GM21723 (cell line): ENCODE measurements at regions not wholly inside any gene's neighbourhood (a gene's known extent, or its start where the extent isn't known, plus 50 kb on each side); places are given as distances from the start of the nearest gene placed in this dataset.

Source experiments
- ATAC-seq: cut with Tn5 transposase; IDR thresholded peaks from one replicate; pipeline ENCODE4 v1.9.1; 2021; ENCODE audit warnings: mild to moderate bottlenecking, moderate library complexity; ENCODE audit not compliant: unreplicated experiment

DNA sequence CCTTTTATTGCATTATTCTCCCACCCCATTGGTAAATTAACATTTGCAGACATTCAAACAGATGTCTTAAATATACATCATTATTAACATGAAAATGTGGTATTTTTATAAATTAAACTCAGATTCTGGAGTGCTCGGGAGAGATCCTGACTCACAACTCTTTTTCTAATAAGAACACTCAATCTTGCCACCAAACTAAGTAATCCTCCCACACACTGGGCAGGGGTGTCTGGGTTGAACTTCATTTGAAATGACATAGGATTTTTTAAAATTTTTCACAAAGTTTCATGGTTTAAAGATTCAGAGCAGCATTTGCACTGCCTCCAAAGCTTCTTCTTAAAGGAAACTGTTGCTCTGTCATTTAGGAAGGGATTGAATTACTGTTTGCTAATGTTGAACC is 754.3 kb downstream of the MECOM start:
- no peak for ATAC-seq

DNA sequence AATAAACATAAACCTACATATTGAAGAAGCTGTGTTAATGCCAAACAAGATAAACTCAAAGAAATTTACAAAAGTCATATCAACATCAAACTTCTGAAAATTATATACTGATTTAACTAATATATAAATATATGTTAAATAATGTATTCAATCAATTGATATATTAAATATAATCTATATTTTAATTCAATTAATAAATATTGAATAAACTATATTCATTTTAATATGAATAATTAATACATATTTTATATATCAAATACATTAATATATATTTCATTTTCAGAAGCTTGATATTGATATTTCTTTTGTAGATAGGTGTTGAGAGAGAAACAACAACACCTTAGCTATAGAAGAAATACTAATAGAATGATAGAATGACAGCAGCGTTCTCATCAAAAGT is 768.1 kb downstream of the MECOM start:
- ATAC-seq, result no peak

DNA sequence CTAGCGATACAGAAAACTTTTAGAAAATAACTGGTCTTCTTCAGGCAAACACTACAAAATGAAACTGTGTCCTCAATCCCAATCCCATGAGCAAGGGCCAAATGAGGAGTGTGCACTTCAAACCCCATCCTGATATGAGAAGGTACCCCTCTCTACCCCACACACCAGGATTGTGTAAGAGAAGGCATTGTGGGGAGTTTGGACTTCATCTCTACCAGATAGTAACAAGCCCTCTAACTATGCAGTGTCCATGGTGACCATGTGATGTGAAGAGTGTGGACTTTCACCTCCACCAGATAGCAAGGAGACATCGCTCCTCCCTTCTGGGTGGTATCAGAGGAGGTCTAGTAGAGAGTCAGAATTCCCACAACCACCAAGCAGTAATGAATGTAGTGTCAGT is 769.3 kb downstream of the MECOM start:
- no peak for ATAC-seq

DNA sequence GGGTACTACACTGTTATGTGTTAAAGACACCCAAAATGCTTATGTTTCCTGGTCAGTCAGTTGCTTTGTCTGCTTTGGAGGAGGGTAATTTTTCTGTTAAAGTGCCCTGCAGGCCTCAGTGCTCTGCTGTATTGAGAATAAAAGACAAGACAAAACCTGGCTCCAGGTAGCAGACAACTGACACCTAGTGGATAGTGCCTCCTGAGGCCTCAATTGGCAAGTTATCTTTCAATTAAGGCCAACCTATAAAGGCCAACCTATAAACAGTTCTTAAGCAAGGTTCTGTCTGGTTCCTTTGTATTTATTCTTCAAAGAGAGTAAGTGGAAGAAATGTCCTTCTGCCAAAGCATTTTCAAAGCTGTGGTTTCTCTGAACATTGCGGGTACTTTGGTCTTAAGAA is 773.8 kb downstream of the MECOM start:
- ATAC-seq, result no peak

DNA sequence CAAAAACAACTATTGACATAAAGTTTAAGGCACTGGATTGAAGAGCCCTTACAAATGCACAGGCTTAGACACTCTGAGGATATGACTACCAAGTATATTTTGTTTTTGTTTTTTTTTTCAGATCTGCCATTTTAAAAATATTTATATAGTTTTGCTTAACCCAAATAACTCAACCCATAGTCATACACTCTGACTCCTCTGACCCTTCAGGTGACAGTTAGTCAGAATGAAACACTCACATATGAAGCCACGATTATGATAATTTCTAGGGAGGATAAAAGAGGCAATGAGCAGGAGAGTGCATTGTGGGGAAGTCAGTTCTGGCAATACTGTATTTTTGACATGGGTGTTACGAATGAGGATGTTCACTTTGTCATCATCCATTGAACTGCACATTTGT is 774.7 kb downstream of the MECOM start:
- no peak for ATAC-seq

DNA sequence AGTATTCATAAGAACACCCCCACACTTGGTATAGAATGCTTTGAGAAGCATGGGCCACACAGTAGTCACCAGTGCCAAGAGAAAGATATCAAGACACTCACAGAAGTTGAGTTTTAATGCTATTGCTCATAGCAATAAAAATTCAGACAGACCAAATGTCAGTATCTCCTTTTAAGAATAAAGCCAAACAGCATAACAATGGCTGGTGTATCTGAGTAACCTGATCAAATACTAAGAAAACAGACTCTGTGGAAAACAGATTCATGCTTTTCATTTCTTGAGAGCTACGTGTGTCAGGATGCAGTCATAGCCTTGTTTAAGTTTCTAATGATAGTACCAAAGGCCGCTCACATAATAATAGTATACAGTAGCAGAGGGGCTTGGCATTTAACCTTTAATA is 778.5 kb downstream of the MECOM start:
- no peak for ATAC-seq

DNA sequence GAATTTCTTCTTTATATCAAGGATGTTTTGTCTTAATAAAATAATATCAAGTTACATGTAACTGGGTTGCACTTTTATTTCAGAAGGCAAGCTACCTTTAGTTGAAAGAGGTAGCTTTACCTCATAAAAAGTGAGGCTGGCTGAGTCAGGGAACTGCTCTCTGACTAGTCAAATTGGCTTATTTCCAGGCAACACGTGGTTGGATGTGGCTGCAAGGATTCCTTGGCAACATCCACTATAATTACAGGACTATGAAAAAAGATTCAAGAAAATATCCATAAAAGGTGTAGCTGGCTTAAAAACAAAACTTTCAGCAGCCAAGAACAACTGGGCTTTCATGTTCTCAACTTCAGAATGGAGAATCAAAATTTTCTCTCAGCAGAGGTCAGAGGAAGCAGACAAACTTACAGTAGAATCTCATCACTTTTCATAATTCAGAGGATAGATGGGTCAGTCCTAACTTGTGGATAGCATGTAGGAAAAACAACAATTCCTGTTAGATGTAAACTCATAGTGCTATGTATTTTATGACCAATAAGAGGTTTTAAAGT is 779.1 kb downstream of the MECOM start:
- no peak for ATAC-seq

DNA sequence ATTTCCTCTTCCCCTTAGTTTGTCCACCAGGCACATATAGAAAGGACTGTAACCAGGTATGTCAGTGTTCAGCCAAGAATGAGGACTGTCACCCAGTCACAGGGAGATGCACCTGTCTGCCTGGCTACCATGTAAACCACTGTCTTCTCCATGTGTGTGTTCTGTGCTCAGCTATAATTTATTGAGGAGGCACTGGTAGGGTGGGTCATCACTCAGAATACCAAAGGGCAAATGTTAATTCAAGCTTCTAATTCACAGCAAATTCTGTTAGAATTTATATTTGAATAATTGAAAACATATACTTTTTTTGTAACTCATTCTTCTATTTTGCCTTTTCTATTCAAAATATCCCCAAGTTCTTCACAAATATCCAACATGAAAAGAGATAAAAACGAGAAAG is 780.4 kb downstream of the MECOM start:
- ATAC-seq, result no peak

DNA sequence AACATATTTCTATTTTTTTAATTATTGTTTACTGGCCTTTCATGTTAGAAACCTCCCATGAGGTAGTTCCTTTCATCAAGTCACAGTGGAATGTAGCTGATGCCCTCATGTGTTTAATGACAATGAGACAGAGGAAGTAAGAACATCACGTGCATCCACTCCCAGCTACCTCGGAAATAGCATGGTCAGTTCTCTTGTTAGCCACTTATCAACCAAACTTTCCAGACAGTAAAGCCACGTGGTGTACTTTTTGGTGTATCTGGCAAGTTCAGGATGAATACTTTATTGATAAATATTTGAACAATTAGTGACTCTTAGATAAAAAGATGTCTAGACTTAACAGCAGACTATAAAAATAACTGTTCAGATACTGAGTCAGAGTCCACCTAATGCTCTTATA is 781.7 kb downstream of the MECOM start:
- no peak for ATAC-seq

DNA sequence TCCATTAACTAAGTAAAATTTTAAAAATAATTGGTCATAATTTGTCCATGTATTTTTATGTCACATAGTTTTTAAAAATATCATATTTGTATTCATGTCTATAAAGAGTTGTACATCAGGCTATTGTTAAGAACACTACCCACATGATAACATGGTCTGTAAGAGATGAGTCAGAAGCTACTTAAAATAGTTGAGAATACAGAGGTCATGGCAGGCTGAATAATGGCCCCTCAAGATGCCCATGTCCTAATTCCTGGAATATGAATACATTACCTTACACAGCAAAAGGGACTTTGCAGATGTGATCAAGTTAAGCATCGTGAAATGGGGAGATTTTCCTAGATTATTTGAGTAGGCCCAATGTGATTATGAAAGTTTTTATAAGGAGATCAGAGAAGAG is 782.9 kb upstream of the GOLIM4 start:
- no peak for ATAC-seq

DNA sequence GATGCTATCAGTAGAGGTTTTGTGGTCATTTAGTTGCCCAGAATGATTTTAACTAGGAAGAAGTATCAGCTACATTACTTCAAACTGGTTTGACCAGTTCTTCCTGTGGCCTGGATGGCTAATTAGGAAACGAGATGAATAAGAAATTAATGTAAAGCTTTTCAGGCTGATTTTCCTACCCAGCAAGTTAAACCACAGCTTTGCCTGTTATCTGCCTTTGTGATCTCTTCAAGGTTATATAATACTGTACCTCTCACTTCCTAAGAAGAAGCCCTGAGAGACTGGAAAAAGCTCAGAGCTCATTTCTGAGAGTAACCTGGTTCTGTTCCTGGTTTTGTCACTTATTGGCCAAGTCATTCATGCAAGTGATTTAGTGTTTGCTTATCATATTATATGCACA is 782.2 kb upstream of the GOLIM4 start:
- ATAC-seq, result no peak

DNA sequence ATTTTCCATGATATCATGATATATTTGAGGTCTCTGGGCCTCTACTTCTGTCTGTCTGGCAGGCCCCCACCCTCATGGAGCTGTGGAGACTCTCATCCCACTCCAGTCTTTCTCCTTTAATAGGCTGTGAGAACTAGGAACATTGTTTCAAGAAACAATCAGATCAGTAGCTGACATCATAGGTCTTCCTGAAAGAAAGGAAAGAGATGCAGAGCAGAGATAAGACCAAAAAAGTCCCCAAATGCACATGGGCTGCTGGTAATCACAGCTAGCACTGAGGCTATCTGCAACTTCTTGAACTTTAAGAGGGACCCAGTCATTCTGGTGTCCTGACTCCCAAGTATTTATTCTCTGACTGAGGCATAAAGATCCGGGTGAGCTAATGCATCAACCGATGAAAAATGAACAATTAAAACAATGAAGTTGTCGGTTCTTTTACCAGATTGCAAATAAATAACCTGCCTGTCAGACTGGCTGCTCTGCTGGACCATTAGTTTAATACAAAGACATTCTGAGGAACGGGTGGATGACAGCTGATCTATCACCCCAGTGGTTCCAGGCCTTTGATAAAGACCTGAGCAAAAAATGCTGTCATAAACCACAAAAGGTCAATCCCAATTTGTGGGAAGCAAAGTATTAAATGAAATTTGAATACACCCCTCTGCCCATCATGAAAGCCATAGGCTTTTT is 780.8 kb upstream of the GOLIM4 start:
- no peak for ATAC-seq

DNA sequence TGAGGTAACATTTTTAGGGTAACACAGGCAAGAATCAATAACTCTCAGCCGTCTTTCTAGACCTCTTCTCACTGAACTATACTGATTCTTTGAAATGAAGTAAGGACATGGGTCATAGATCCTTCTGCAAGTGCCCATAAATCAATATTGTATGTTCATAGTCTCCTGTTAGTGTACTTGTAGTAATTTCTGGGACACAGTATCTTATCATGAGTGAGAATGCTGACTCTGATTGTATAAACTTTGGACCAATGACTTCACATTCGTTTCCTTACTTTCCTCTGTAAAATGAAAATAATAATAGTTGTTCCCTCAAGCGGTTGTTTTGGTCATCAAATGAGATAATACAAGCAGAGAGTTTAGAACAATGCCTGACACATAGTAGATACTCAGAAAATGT is 777.1 kb upstream of the GOLIM4 start:
- ATAC-seq, result no peak

DNA sequence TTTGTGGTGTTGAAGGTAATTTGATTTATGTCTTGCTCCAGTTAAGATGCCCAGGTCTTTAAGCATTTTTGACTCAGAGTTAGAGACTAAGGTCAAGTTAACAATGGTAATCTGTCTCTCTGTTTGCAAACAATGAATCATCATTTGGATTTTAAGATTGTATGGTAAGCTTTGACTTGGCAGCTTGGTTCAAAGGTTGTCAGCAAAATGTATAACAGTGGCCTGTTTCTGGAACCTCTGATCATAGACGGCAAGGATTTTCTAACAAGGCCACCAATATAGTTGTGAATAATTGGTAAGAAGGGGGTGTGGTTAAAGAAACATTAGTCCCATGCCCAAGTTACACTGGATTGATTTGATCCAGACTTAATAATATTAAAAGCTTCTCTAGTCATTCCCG is 775.2 kb upstream of the GOLIM4 start:
- no peak for ATAC-seq

DNA sequence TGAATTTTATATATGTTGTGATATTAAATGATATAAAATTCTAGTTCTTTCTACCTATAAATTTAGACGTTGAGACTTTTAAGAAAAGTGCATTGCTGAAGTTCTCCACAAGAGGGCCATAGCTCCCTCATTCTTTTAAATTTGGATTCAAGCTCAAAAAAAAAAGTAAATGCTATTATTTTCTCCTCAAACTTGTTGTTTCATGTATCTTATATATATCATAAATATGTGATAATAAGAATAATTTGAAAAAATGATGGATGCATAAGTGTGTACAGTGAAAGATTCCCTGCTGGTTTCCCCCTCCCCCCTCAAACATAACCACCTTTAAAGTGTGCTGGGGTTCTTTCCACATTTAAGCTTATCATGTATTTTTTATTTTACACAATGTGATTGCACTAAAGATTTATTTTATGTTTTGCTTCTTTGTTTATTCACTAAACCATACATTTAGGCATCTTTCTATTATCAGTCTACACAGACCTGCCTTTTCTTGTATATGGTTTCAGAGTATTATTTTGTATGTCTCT is 769.4 kb upstream of the GOLIM4 start:
- ATAC-seq, result peak; percentile 50

DNA sequence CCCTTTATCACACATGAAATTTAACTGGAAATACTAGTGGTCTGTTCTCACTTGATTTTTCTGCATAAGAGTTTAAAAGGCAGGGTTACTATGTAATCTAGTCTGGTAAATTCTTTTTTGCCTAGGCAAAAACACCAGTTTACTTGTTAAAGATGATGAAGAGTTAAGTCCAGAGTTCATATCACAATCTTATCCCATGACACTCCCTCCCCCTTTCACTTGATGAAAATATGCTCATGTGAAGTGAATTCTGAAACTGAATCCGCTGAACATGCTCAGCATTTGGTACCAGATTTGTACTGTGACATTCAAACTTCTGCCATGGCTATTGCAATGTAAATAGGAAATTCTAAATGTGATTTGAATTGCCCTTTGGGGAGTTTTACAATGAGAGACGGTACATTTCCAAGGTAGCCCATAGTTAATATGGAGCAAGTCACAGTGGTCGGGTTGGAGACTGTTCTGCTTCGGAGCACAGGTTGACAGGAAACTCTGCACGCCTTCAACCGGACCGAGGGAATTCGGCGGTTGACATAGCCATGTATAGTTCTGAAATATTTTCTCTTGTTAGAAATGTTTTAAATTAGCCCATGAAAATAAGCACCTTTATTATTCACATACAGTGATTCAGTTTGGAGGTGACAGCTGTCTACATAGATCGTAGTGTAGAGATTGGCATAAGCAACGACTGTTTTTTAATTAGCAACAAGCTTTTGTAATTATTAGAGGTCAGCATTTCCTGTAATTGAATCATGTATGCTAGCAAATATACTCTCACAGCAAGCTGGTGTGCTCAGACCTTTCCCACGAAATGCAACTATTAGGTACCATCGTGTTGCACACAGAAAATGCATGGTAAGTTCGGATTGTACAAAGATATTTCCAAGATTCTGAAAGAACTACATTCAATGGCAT is 768.6 kb upstream of the GOLIM4 start:
- no peak for ATAC-seq

DNA sequence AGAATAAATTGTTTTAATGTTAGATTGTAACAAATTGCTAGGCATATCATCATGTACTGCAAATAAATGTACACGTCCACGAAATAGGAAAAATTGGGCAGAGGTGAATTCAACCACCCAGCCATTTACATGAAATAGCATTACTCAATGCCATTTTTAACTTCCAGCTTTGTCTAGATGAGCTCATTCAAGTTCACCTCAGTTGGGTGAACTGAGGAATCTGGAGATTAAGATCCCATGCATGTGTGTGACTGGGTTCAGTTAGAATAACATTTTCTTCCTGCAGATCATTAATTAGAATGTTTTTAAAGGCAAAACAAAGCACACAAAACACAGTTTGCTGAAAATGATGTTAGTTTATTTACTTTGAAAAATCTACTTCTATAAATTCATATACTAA is 767.8 kb upstream of the GOLIM4 start:
- no peak for ATAC-seq

DNA sequence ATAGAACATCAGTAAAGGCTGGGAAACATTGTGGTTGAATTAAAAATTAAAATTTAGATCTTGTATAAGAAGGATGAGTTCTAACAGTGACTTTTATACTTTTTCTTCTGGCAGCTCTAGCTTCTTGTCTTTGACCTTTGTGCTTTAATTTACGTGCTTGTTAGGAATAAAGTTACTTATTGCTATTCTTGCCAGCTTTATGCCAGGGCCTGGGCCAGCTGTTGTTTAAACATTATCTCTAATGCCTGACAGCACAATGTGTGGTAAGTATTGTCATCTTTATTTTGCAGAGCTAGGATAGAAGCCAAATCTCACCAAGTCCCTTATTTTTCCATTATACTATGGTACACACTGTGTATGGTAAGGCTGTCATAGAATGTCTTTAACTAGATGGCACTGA is 766.7 kb upstream of the GOLIM4 start:
- ATAC-seq, result no peak

DNA sequence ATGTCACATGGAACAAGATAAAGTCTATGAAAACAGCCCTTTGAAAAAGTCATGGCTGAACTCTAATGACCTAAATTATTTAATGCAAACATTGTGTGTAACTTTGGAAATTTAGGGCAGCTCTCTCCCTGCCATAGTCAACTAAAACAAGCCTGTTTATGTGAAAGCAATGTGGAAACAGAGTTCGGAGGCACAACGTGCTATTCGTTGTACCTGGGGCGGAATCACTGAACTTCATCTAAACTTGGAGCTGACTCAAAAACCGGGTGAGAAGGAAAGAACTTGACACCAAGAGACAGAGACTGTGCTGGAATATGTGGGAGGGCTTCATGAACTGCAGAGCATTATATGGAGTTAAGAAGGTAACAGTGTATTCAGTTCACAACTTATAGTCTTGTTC is 764.9 kb upstream of the GOLIM4 start:
- ATAC-seq, result no peak

DNA sequence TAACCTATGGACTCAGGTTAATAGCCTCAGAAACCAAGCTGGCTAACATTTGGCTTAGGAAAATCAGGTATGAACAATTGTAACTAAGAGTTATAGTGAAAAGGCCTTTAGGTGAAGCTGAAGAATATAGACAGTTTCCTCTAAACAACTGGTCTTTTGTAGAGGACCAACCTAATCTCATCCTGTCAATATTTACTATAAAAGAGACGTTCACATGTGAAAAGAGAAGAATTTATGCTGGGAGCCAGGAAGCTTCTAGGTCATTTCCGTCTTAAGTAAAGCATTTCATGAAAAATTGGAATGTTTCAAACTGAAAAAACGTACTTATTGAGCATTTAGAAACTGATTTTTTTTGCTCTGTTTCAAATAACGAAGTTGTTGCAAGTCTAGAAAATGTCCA is 764.3 kb upstream of the GOLIM4 start:
- no peak for ATAC-seq

DNA sequence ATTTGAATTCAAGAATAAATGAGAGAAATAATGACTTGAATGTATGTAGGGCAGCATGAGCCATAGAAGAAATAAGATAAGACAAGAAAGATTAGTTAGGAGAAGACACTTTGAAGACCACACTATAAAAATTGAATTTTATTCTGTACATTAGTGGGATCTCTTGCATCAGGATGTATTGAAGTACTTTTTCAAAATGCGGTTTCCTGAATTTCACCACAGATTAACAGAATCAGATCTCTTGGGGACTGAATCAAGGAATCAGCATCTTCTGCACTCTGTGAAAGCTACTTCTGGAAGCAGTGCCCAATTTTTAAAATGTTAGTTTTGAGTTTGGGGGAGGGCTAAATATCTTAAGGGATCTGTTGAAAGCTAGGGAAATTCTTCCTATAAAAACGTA is 763.9 kb upstream of the GOLIM4 start:
- no peak for ATAC-seq

DNA sequence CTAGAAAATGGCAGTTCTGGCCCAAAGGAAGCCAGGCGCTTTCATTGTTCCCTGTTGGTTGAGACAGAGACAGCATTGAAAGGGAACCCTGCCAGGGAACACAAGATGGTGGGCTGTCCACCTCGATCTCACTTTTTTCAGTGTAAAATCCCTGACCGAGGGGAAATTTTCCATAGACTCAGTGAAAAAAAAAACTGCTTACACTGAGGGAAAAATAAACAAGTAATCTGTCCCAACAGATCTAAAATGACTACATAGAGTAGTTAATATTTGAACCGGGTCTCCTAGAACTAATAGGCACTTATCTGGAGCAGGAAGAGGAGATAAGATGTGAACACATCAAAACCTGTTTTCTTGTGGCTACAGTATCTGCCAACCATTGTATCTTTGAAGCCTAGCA is 763.4 kb upstream of the GOLIM4 start:
- ATAC-seq, result no peak
